Esophagus squamous epithelium (tissue), 4 donors: ENCODE measurements at regions not wholly inside any gene's neighbourhood (a gene's known extent, or its start where the extent isn't known, plus 50 kb on each side); places are given as distances from the start of the nearest gene placed in this dataset.
"Not testable (repeated sequence)": the region's sequence is repeated elsewhere in the genome, so short reads cannot be mapped to it uniquely, and the experiment has no call there.

ENCODE experiments used
- CTCF ChIP-seq, 6 experiments: fragments of 450-650 bp in 4 of 6; fragments of 200-600 bp in 2 of 6; sonication (generic) in 2 of 6; IDR thresholded peaks; one replicate each; pipeline ENCODE4 v1.5.1; 2016 to 2019; ENCODE audit warnings: antibody characterized with exemption in 6 of 6, mild to moderate bottlenecking in 4 of 6, moderate library complexity in 4 of 6
- POLR2A ChIP-seq, 4 donors: fragments of 450-650 bp; IDR thresholded peaks; one replicate each; pipeline ENCODE4 v1.6.1; 2017; ENCODE audit warnings: antibody characterized with exemption in 4 of 4, mild to moderate bottlenecking in 4 of 4, moderate library complexity in 3 of 4

GRCh38 chr1:147061880-147062279 lies 110.4 kb downstream of the PRKAB2 start:
- TF ChIP-seq POLR2A, CTCF (IDR thresholded peaks at IDR 0.05): not testable (repeated sequence)
